RWPE2 (cell line): ENCODE measurements at regions not wholly inside any gene's neighbourhood (a gene's known extent, or its start where the extent isn't known, plus 50 kb on each side); places are given as distances from the start of the nearest gene placed in this dataset.
"Not testable (repeated sequence)": the region's sequence is repeated elsewhere in the genome, so short reads cannot be mapped to it uniquely, and the experiment has no call there.

Experiments used
- ATAC-seq: fragments of 200-7000 bp; cut with Tn5 transposase; 3 replicates; pipeline ENCODE4 v1.9.1; 2021; ENCODE audit warnings: low read depth
- DNase-seq: peaks from one replicate; pipeline ENCODE4 v3.0.0-alpha.2; 2020; ENCODE audit warnings: low spot score
- H3K27ac ChIP-seq: fragments of 450-650 bp; 2 replicates; pipeline ENCODE4 v1.5.1; 2017; ENCODE audit warnings: mild to moderate bottlenecking; ENCODE audit not compliant: poor library complexity, severe bottlenecking
- H3K27me3 ChIP-seq: fragments of 250-450 bp; sonication (Bioruptor Pico); 2 replicates; pipeline ENCODE4 v1.5.1; 2021; ENCODE audit warnings: mild to moderate bottlenecking, moderate library complexity; ENCODE audit not compliant: insufficient read depth, poor library complexity, severe bottlenecking
- H3K36me3 ChIP-seq: fragments of 250-450 bp; sonication (Bioruptor Pico); 2 replicates; pipeline ENCODE4 v1.5.1; 2020; ENCODE audit warnings: low read depth, mild to moderate bottlenecking, moderate library complexity
- H3K4me1 ChIP-seq: fragments of 250-450 bp; sonication (Bioruptor Pico); 2 replicates; pipeline ENCODE4 v1.5.1; 2021; ENCODE audit warnings: mild to moderate bottlenecking, moderate library complexity; ENCODE audit not compliant: insufficient read depth, poor library complexity, severe bottlenecking
- H3K4me3 ChIP-seq: fragments of 250-450 bp; sonication (Bioruptor Pico); 2 replicates; pipeline ENCODE4 v1.5.1; 2021; ENCODE audit warnings: mild to moderate bottlenecking, moderate library complexity; ENCODE audit not compliant: severe bottlenecking
- H3K9me3 ChIP-seq: fragments of 250-450 bp; sonication (Bioruptor Pico); 2 replicates; pipeline ENCODE4 v1.5.1; 2021; ENCODE audit warnings: mild to moderate bottlenecking, moderate library complexity; ENCODE audit not compliant: severe bottlenecking
- TF ChIP-seq, protein P1 (sequence below): fragments of 450-650 bp; IDR thresholded peaks from one replicate; pipeline ENCODE4 v1.5.1; 2017; ENCODE audit warnings: mild to moderate bottlenecking, moderate library complexity; ENCODE audit not compliant: poor library complexity, severe bottlenecking

DNA sequence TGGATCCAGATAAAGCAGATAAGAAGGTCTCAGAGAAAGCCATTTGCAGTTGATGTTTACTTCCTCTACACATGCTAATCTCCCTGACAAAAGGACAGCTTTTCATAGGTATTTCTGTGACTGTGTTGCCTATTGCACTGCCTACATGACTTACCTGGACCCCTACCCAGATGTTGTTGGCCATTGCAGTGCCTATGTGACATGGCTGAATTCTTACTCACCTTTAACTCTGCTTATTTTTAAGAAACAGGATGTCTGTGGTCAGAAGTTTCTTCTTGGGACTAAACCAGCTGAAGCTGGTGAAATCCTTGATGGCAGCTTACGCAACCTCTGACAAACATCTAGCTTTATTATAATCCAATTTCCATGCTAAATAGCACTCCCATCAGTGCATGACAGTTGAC is 50.7 kb downstream of the PPIAL4D start:
- ATAC-seq, result peak; percentile 45; the same call in 1 of the 3 replicates
- H3K36me3 ChIP-seq, DNase-seq, H3K27me3 ChIP-seq, H3K4me1 ChIP-seq, H3K4me3 ChIP-seq, H3K9me3 ChIP-seq, H3K27ac ChIP-seq: not testable (repeated sequence)

DNA sequence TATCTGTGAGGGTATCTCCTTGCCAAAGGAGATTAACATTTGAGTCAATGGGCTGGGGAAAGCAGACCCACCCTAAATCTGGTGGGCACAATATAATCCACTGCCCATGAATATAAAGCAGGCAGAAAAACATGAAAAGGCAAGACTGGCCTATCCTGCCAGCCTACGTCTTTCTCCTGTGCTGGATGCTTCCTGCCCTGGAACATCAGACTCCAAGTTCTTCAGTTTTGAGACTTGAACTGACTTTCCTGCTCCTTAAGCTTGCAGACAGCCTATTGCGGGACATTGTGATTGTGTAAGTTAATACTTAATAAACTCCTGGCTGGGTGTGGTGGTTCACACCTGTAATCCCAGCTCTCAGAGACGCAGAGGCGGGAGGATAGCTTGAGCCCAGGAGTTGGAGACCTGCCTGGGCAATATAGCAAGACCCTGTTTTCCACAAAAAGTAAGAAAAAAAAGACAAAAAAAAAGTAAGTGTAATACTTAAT is 52.4 kb downstream of the PPIAL4D start:
- H3K27me3 ChIP-seq, H3K9me3 ChIP-seq, ATAC-seq, H3K4me1 ChIP-seq, H3K36me3 ChIP-seq, H3K4me3 ChIP-seq, H3K27ac ChIP-seq, DNase-seq: not testable (repeated sequence)

DNA sequence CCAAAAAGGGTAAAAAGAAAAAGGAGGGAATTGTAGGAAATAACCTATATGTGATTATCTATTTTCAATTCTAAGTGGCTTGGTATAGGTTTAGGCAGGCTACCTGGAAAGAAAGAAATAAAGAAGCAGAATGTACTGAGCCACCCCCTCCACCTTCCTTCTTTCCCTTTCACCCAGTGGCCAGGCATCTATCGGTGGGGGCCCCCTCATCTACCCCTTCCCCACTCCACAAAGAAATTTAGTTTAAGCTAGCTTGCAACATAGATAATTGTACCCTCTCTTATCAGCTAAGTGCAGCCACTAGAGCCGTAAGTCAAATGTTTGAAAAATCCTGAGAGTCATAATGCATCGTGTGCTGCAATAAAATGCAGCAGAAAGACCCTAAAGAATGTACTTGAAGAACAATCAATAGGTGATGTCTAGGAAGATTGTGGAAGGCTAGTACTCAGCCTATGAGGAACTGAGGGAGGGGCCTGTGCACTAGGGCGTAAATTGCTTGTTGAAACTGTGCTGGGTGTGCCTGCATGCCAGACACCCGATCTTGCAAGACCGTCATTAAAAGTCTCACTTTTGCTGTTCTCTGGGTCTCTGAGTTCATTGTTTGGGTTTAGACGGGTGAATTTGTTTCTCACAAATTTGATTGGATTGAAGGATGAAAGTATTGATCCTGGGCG is 53.0 kb downstream of the PPIAL4D start:
- H3K27ac ChIP-seq, DNase-seq, H3K4me1 ChIP-seq, H3K36me3 ChIP-seq, H3K9me3 ChIP-seq, H3K27me3 ChIP-seq, H3K4me3 ChIP-seq: not testable (repeated sequence)
- 0 out of 3 replicates have a peak, but pooled peaks have one; percentile 12 for ATAC-seq

DNA sequence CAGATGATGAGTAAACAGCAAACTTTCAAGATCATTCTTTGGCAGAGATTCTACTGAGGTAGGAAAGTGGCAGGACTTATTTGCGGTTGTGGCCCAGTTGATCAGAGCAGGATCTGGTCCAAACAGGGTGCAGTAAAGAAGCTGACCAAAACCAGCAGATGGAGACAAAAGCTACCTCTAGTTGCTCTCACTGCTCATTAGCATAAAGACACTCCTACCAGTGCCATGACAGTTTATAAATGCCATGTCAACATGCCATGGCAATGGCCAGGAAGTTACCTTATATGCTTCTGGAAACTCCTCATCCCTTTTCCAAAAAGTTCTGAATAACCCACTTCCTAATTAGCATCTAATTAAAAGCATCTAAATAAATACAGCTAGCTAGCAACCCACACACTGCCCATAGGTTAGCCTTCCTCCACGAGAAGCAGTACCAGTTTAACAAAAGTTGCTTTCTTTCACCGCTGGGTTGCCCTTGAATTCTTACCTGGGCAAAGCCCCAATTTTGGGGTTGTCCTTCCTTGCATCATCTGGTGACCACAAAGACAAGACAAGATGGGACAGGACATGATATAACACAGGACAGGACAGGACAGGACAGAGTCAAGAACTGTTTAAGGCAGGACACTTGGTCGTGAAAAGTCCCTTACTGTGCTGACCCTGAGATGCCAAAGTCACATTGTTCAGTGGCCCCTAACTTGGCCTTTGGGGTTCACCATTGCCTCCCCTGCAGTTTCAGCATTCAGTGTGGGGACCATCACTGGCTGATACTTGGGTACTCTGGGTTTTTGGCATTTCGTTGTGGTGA is 59.2 kb downstream of the PPIAL4D start:
- H3K27ac ChIP-seq, H3K9me3 ChIP-seq, DNase-seq, H3K36me3 ChIP-seq, H3K4me3 ChIP-seq, H3K4me1 ChIP-seq, H3K27me3 ChIP-seq: not testable (repeated sequence)
- TF ChIP-seq, protein P1, sequence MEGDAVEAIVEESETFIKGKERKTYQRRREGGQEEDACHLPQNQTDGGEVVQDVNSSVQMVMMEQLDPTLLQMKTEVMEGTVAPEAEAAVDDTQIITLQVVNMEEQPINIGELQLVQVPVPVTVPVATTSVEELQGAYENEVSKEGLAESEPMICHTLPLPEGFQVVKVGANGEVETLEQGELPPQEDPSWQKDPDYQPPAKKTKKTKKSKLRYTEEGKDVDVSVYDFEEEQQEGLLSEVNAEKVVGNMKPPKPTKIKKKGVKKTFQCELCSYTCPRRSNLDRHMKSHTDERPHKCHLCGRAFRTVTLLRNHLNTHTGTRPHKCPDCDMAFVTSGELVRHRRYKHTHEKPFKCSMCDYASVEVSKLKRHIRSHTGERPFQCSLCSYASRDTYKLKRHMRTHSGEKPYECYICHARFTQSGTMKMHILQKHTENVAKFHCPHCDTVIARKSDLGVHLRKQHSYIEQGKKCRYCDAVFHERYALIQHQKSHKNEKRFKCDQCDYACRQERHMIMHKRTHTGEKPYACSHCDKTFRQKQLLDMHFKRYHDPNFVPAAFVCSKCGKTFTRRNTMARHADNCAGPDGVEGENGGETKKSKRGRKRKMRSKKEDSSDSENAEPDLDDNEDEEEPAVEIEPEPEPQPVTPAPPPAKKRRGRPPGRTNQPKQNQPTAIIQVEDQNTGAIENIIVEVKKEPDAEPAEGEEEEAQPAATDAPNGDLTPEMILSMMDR, result peak; percentile 24
- ATAC-seq, result peak; percentile 91

DNA sequence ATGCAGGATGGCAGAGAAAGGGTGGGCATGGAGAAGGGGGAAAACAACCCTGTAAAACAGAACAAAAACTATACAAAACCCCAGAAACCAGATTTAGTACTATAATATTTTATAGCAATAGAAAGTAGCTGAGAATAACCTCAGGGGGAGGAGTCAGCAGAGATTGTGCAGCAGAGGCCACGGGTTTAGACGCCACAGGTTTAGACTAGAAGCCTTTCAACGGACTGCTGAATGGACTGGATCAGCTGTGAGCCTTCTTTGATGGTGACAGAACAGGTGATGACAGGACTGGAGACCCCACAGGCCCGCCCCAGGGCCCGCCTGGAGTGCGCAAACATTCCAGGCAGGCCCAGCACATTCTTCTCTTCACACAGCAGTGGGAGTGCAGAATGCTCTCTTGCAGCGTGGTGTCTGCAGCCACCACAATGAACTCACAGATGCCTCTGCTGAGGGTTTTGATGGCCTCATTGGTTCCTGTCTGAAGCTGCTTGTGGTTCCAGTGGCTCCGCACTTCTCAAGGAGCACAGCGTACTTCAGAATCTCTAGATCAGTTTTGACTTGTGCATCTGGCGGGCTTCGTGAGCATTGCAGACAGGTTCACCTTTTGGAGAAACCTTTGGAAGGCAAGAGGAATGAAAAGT is 65.6 kb downstream of the PPIAL4D start:
- H3K27me3 ChIP-seq, ATAC-seq, H3K4me1 ChIP-seq, H3K4me3 ChIP-seq, H3K27ac ChIP-seq, H3K36me3 ChIP-seq, DNase-seq, H3K9me3 ChIP-seq: not testable (repeated sequence)

DNA sequence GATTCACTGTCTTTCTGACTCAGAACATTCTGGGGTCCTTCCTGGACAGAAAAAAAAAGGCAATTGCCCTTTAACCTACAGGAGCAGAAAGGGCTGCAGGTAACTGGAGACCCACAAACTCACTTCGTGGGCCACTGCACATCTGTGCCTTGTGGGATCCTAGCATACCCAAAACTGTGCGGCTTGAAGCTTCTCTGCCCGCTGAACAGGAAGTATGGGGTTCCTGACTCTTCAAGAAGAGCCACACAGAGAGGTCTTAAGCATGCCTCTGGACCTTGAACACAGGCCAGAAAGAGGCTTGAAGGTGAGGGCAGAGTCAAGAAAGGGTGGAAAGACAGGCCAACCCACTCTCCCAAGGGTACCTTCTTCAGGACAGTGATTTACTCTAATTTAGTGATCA is 67.6 kb downstream of the PPIAL4D start:
- H3K27ac ChIP-seq, DNase-seq, H3K36me3 ChIP-seq, H3K9me3 ChIP-seq, H3K27me3 ChIP-seq, H3K4me3 ChIP-seq, ATAC-seq, H3K4me1 ChIP-seq: not testable (repeated sequence)

DNA sequence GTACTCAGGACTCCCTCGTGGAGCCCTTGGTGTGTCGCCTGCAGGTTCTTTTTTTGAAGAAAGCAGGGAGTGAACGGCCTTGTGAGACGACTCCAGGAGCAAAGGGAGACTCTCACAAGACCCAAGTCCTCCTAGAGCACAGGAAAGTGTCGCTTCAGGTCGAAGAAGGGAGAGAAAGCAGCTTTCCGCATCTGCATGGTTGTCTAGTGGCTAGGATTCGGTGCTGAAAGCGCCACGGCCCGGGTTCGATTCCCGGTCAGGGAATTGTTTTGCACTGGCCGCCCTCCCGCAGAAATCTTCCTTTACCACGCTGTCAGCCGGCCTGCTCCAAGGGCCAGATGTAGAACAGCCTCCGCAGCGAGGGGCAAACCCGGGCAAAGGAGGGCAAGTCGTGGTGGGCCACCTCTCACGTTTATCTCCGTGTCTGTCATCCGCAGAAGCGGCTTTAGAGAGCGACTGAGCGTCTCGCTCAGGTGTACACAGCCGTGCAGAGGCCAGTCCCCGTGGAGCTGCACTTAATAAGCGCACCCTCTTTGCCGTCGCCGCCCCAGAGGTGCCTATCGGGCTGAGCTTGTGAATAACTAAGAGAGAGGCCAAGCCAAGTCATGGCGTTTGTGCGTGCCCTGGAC is 72.6 kb downstream of the FAM72D start:
- H3K4me3 ChIP-seq, H3K36me3 ChIP-seq, H3K27me3 ChIP-seq, H3K27ac ChIP-seq, H3K4me1 ChIP-seq, DNase-seq, ATAC-seq, H3K9me3 ChIP-seq: not testable (repeated sequence)

DNA sequence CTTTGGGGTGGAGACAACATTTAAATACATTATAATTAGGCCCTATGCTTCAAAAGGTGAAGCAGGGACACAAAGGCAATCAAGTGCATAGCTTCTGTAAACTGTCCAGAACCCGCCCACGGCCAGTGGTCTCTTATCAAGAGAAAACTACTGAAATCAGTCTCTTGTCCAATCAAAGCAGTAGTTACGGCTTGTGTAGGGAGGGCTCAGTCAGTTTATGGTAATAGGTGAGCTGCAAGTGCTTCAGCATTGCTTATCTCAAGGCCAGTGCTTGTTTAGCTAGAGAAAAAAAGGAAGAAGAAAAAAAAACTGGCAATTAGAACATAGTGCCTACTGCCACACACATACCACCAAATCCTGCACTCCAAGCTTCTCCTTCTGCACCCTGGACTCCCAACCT is 68.6 kb downstream of the FAM72D start:
- H3K27ac ChIP-seq, H3K4me3 ChIP-seq, ATAC-seq: not testable (repeated sequence)

More for the DNA sequence above, 68.6 kb downstream of the FAM72D start:
- H3K36me3 ChIP-seq, DNase-seq, H3K4me1 ChIP-seq, H3K9me3 ChIP-seq, H3K27me3 ChIP-seq: not testable (repeated sequence)
